Right lobe of liver (tissue), 6 donors: ENCODE measurements at regions not wholly inside any gene's neighbourhood (a gene's known extent, or its start where the extent isn't known, plus 50 kb on each side); places are given as distances from the start of the nearest gene placed in this dataset.

Experiments
- ATAC-seq, 4 donors: fragments of 200-7000 bp; cut with Tn5 transposase; one replicate each; pipeline ENCODE4 v1.9.1; 2020; ENCODE audit warnings: mild to moderate bottlenecking in 4 of 4, moderate library complexity in 4 of 4
- DNase-seq, 3 donors: peaks; one replicate each; pipeline ENCODE4 v3.0.0-alpha.2; 2020
- H3K27ac ChIP-seq, 3 donors: fragments of 200-600 bp; one replicate each; pipeline ENCODE4 v1.8.0; 2022
- H3K27me3 ChIP-seq, 2 donors: fragments of 200-600 bp; one replicate each; pipeline ENCODE4 v1.8.0; 2022
- H3K36me3 ChIP-seq, 4 donors: fragments of 200-600 bp; sonication (generic) in 1 of 4; one replicate each; pipeline versions ENCODE4 v1.5.1 to v1.8.0; 2017 to 2022; ENCODE audit warnings: control low read depth in 1 of 4
- H3K4me1 ChIP-seq, 4 donors: fragments of 200-600 bp; sonication (generic) in 1 of 4; one replicate each; pipeline versions ENCODE4 v1.5.1 to v1.8.0; 2017 to 2022; ENCODE audit warnings: control low read depth in 1 of 4
- H3K4me3 ChIP-seq, 3 donors: fragments of 200-600 bp; one replicate each; pipeline ENCODE4 v1.8.0; 2022
- H3K9me3 ChIP-seq, 4 donors: fragments of 200-600 bp; sonication (generic) in 1 of 4; one replicate each; pipeline versions ENCODE4 v1.5.1 to v1.8.0; 2017 to 2022; ENCODE audit warnings: control low read depth in 1 of 4
- CTCF ChIP-seq, 4 donors: fragments of 200-600 bp in 3 of 4; fragments of 450-650 bp in 1 of 4; IDR thresholded peaks; one replicate each; pipeline versions ENCODE4 v1.5.1 to v1.8.0; 2016 to 2022; ENCODE audit warnings: antibody characterized with exemption in 4 of 4, mild to moderate bottlenecking in 2 of 4
- POLR2A ChIP-seq: fragments of 450-650 bp; IDR thresholded peaks from one replicate; pipeline ENCODE4 v1.6.1; 2017; ENCODE audit warnings: antibody characterized with exemption, mild to moderate bottlenecking
- WGBS: methylation state at CpG from one replicate; pipeline ENCODE4 v1.1.6; 2018; ENCODE audit warnings: low coverage, low lambda C conversion rate; ENCODE audit not compliant: insufficient coverage; ENCODE audit errors: missing lambda C conversion rate; 5-methylcytosine and 5-hydroxymethylcytosine counted together
- intact Hi-C, 2 donors: fragments of 100-400 bp; cut with DNase I; formaldehyde crosslinking; loops; one replicate each; pipeline versions ENCODE4 v1.11.2 to v1.14.1; 2022
- donor health status: DM: no; HTN: yes; CAD: no.
- donor health status: DM: no; HTN: no; CAD: no.
- donor health status: DM: no; HTN: no; CAD: no.
- donor health status: DM: no; HTN: yes; CAD: no.
- donor health status: DM: no; HTN: yes; CAD: no.

DNA sequence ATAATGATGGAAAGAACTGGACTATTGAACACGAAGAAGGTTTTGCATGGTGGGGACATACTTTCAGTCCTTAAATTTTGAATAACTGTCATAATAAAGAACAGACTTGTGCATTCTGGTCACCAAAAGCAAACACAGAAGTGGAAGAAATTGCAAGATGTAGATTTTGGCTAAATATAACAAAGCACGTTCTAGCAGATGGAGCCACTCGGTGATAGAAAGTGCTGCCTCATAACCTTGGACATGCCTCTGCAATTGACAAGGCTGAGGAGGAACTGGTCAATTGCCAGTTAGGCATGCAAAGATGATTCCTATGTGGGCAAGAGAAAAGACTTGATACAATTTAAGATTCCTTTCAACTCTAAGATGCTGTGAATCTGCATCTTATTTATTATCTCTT lies 244.1 kb upstream of the ZC3H12C start:
- Histone ChIP-seq H3K27ac (no peak overlapping the region), H3K4me3 (no peak overlapping the region), H3K27me3 (no peaks in the 10 kb centered on the region), H3K4me1 (no peaks in the 10 kb centered on the region), H3K9me3 (no peaks in the 10 kb centered on the region), H3K36me3 (no peaks in the 10 kb centered on the region)
- WGBS = 72% methylated on average over 3 of the region's 3 CpGs
- DNase-seq (no peak), ATAC-seq (no peak)
- intact Hi-C loops = no loop called here
- TF ChIP-seq CTCF (IDR thresholded peaks at IDR 0.05) = no peak
- no peak for TF ChIP-seq POLR2A

DNA sequence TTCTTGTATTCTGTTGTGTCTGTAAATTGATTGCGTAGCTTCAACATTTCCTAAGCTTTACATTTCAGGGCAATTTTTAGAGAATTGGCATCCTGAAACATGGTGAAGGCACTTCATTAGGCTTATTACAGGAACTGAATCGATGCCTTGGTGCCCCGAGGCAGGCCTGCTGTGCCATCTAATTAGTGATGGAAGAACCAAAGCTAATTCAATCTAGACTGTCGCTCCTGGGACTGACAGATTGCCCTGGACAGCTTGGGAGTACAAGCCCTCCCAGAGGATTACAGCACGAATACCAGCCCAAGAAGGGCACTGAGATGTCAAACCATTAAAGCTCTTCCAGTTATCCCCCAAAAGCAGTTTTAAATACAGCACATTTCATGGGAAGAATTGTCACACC lies 243.2 kb upstream of the ZC3H12C start:
- no peak for TF ChIP-seq CTCF (IDR thresholded peaks at IDR 0.05)
- no peak for TF ChIP-seq POLR2A
- ATAC-seq (no peak), DNase-seq (no peak)
- no peak overlapping the region for H3K27ac ChIP-seq
- no peaks in the 10 kb centered on the region for H3K27me3 ChIP-seq
- no peaks in the 10 kb centered on the region for H3K4me1 ChIP-seq
- WGBS = 63% methylated on average over 5 of the region's 5 CpGs
- intact Hi-C loops = no loop called here
- no peak overlapping the region for H3K4me3 ChIP-seq
- no peaks in the 10 kb centered on the region for H3K9me3 ChIP-seq
- no peaks in the 10 kb centered on the region for H3K36me3 ChIP-seq

GRCh38 chr11:109851780-109852390 lies 241.3 kb upstream of the ZC3H12C start:
- H3K9me3 ChIP-seq = no peaks in the 10 kb centered on the region
- H3K27ac ChIP-seq = no peak overlapping the region
- intact Hi-C loops = no loop called here
- H3K4me1 ChIP-seq = no peaks in the 10 kb centered on the region
- DNase-seq = no peak
- no peak for ATAC-seq
- H3K36me3 ChIP-seq = no peaks in the 10 kb centered on the region
- H3K27me3 ChIP-seq = no peaks in the 10 kb centered on the region
- H3K4me3 ChIP-seq = no peak overlapping the region
- WGBS = 70% methylated on average over 1 of the region's 1 CpG
- TF ChIP-seq CTCF (IDR thresholded peaks at IDR 0.05) = no peak
- no peak for TF ChIP-seq POLR2A

DNA sequence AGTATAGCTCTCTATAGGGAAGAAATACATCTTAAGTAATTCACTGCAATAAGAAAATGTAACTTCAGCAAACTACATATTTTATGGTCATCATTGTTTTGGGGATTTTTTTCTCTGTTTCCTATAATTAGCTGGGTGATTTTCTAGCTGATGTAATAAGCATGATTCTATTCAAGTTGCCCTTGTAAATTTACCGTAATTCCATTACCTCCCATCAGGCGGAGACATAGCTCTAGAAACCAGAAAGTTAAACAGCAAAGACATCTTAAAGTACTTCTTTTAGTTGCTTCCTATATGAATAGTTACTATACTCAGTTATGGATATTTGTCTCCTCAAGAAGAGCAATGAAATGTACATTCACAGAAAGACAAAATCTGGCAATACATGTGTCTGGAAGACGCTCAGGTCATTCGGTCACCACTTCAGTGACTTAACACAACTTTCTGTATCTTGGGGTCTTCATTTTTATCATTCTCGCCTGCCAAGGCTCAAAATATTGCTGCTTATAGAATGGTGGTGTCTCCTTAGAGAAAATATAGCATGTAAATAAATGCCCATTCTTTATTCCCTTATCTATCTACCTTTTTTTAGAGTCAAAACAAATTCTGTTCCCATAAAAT lies 239.9 kb upstream of the ZC3H12C start:
- H3K27me3 ChIP-seq = no peaks in the 10 kb centered on the region
- TF ChIP-seq POLR2A = no peak
- TF ChIP-seq CTCF (IDR thresholded peaks at IDR 0.05) = peak; percentile 52 to 56 (median 54)
- H3K9me3 ChIP-seq = no peaks in the 10 kb centered on the region
- ATAC-seq (peak; percentile 41 to 71 (median 54)), DNase-seq (no peak)
- intact Hi-C loops = no loop called here
- no peak overlapping the region for H3K4me3 ChIP-seq
- H3K36me3 ChIP-seq = no peaks in the 10 kb centered on the region
- H3K4me1 ChIP-seq = no peaks in the 10 kb centered on the region
- no peak overlapping the region for H3K27ac ChIP-seq
- 45% methylated on average over 5 of the region's 5 CpGs for WGBS
